Stomach (tissue), 4 donors: ENCODE measurements at regions not wholly inside any gene's neighbourhood (a gene's known extent, or its start where the extent isn't known, plus 50 kb on each side); places are given as distances from the start of the nearest gene placed in this dataset.

Source experiments
- CTCF ChIP-seq, 7 experiments: fragments of 450-650 bp in 4 of 7; fragments of 200-600 bp in 3 of 7; sonication (generic) in 3 of 7; IDR thresholded peaks; one replicate each; pipeline ENCODE4 v1.5.1; 2016 to 2019; ENCODE audit warnings: antibody characterized with exemption in 7 of 7, control low read depth in 2 of 7, mild to moderate bottlenecking in 1 of 7
- POLR2A ChIP-seq, 4 donors: fragments of 450-650 bp; IDR thresholded peaks; one replicate each; pipeline ENCODE4 v1.6.1; 2016; ENCODE audit warnings: antibody characterized with exemption in 4 of 4, control low read depth in 2 of 4, mild to moderate bottlenecking in 1 of 4, moderate library complexity in 1 of 4
- POLR2AphosphoS5 ChIP-seq, 3 donors: sonication (generic); formaldehyde crosslinking; IDR thresholded peaks; one replicate each; pipeline ENCODE4 v1.6.1; 2016; ENCODE audit warnings: antibody characterized with exemption in 3 of 3

GRCh38 chr11:66782726-66783125 is 53.7 kb upstream of the SPTBN2 start:
- TF ChIP-seq CTCF (IDR thresholded peaks at IDR 0.05) (no peak), POLR2A (IDR thresholded peaks at IDR 0.05) (no peak), POLR2AphosphoS5 (IDR thresholded peaks at IDR 0.05) (no peak)
